IMR-90 (cell line): ENCODE measurements at regions not wholly inside any gene's neighbourhood (a gene's known extent, or its start where the extent isn't known, plus 50 kb on each side); places are given as distances from the start of the nearest gene placed in this dataset.

Experiments used
- ATAC-seq: fragments of 200-7000 bp; cut with Tn5 transposase; 2 replicates; pipeline ENCODE4 v1.9.1; 2020; ENCODE audit warnings: low read depth, mild to moderate bottlenecking, moderate library complexity
- BruUV-seq: library from RNA; stranded (reverse); fragments of 400-500 nt; replicated peaks from 2 replicates; lab custom pipeline; 2021; lab: Mats Ljungman, UMichigan
- CTCF ChIA-PET: fragments of 300-600 bp; formaldehyde crosslinking; extraction: SDS; loops from one replicate; lab custom pipeline; 2021; ENCODE audit warnings: antibody characterized with exemption; lab: Yijun Ruan, JAX
- POLR2A ChIA-PET: fragments of 300-600 bp; sonication (Branson Sonifier 250); formaldehyde crosslinking; loops from one replicate; lab custom pipeline; 2022; ENCODE audit warnings: antibody characterized with exemption; ENCODE audit not compliant: unreplicated experiment; lab: Charles Lee
- DNase-seq: peaks from one replicate; pipeline ENCODE4 v3.0.0; 2013
- H2AFZ ChIP-seq: replicated peaks from 2 replicates; pipeline ENCODE3; 2013; ENCODE audit warnings: low read length, mild to moderate bottlenecking; ENCODE audit not compliant: poor library complexity
- H2AK5ac ChIP-seq: 2 replicates; pipeline ENCODE4 v1.6.1; 2013; ENCODE audit warnings: low read depth, low read length, inconsistent platforms
- H2AK9ac ChIP-seq: replicated peaks from 2 replicates; pipeline ENCODE3; 2013; ENCODE audit warnings: mild to moderate bottlenecking, low read depth, low read length, moderate library complexity; ENCODE audit not compliant: poor library complexity
- H2BK120ac ChIP-seq: 2 replicates; pipeline ENCODE4 v1.6.1; 2013; ENCODE audit warnings: low read depth, low read length, inconsistent platforms
- H2BK15ac ChIP-seq: 3 replicates; pipeline ENCODE4 v1.6.1; 2013; ENCODE audit warnings: low read depth, low read length, inconsistent platforms
- H2BK20ac ChIP-seq: 2 replicates; pipeline ENCODE4 v1.6.1; 2013; ENCODE audit warnings: low read depth, mild to moderate bottlenecking, inconsistent platforms, low read length, moderate library complexity
- H2BK5ac ChIP-seq: 2 replicates; pipeline ENCODE4 v1.6.1; 2013; ENCODE audit warnings: mild to moderate bottlenecking, low read depth, low read length, inconsistent platforms; ENCODE audit not compliant: poor library complexity, severe bottlenecking
- H3K14ac ChIP-seq: replicated peaks from 2 replicates; pipeline ENCODE4 v1.6.1; 2013; ENCODE audit warnings: low read depth, low read length, inconsistent platforms
- H3K18ac ChIP-seq: 2 replicates; pipeline ENCODE4 v1.6.1; 2013; ENCODE audit warnings: low read depth, low read length, control low read depth
- H3K23ac ChIP-seq: 2 replicates; pipeline ENCODE4 v1.6.1; 2013; ENCODE audit warnings: low read depth, low read length, inconsistent platforms
- H3K27ac ChIP-seq: 2 replicates; pipeline ENCODE4 v1.5.1; 2013; ENCODE audit warnings: mild to moderate bottlenecking, control low read depth, low read length; ENCODE audit not compliant: insufficient read depth
- H3K27me3 ChIP-seq: 2 replicates; pipeline ENCODE4 v1.6.1; 2013; ENCODE audit warnings: low read length; ENCODE audit not compliant: control insufficient read depth, insufficient read depth
- H3K36me3 ChIP-seq: 2 replicates; pipeline ENCODE4 v1.6.1; 2013; ENCODE audit warnings: low read length, mixed read lengths; ENCODE audit not compliant: control insufficient read depth, insufficient read depth
- H3K4ac ChIP-seq: 2 replicates; pipeline ENCODE4 v1.6.1; 2013; ENCODE audit warnings: low read depth, low read length, inconsistent platforms
- H3K4me1 ChIP-seq: 2 replicates; pipeline ENCODE4 v1.6.1; 2013; ENCODE audit warnings: low read length, mixed read lengths; ENCODE audit not compliant: control insufficient read depth, insufficient read depth
- H3K4me2 ChIP-seq: 2 replicates; pipeline ENCODE4 v1.6.1; 2013; ENCODE audit warnings: low read depth, mild to moderate bottlenecking, control low read depth, low read length, moderate library complexity
- H3K4me3 ChIP-seq: 2 replicates; pipeline ENCODE4 v1.5.1; 2013; ENCODE audit warnings: low read depth, mild to moderate bottlenecking, control low read depth, low read length, moderate library complexity; ENCODE audit not compliant: insufficient read depth
- H3K56ac ChIP-seq: 2 replicates; pipeline ENCODE4 v1.6.1; 2013; ENCODE audit warnings: low read length, inconsistent platforms; ENCODE audit not compliant: insufficient read depth; ENCODE audit errors: extremely low read depth
- H3K79me1 ChIP-seq, 2 experiments: 2 replicates each; pipeline ENCODE4 v1.6.1; 2013; ENCODE audit warnings: low read length in 2 of 2, inconsistent platforms in 1 of 2, low read depth in 1 of 2
- H3K9ac ChIP-seq: 2 replicates; pipeline ENCODE4 v1.6.1; 2013; ENCODE audit warnings: low read depth, low read length, control low read depth
- H3K9me1 ChIP-seq: 2 replicates; pipeline ENCODE4 v1.6.1; 2013; ENCODE audit warnings: low read length, inconsistent platforms; ENCODE audit not compliant: insufficient read depth
- H3K9me3 ChIP-seq: 2 replicates; pipeline ENCODE4 v1.6.1; 2013; ENCODE audit warnings: low read length; ENCODE audit not compliant: control insufficient read depth, insufficient read depth
- H4K20me1 ChIP-seq: 2 replicates; pipeline ENCODE4 v1.6.1; 2013; ENCODE audit warnings: low read length, inconsistent platforms; ENCODE audit not compliant: insufficient read depth
- H4K5ac ChIP-seq: 2 replicates; pipeline ENCODE4 v1.6.1; 2013; ENCODE audit warnings: mild to moderate bottlenecking, low read depth, low read length, control low read depth
- H4K8ac ChIP-seq, 2 experiments: 2 replicates each; pipeline ENCODE4 v1.6.1; 2013; ENCODE audit warnings: low read depth in 2 of 2, low read length in 2 of 2, control low read depth in 1 of 2, inconsistent platforms in 1 of 2
- H4K91ac ChIP-seq: 2 replicates; pipeline ENCODE4 v1.6.1; 2013; ENCODE audit warnings: low read depth, low read length, inconsistent platforms; ENCODE audit not compliant: insufficient read depth
- BHLHE40 ChIP-seq: fragments of 150-350 bp; IDR thresholded peaks from 2 replicates; pipeline ENCODE4 v1.6.1; 2016; ENCODE audit warnings: mild to moderate bottlenecking, low read depth, low read length
- ELK1 ChIP-seq: fragments of 150-350 bp; IDR thresholded peaks from 2 replicates; pipeline ENCODE4 v1.6.1; 2016; ENCODE audit warnings: low read depth, mild to moderate bottlenecking, low read length, moderate library complexity, borderline replicate concordance
- MAZ ChIP-seq: IDR thresholded peaks from 2 replicates; pipeline ENCODE4 v1.6.1; 2012; ENCODE audit warnings: low read depth, mild to moderate bottlenecking, low read length, improper control_type of control experiment, moderate library complexity, borderline replicate concordance
- WGBS, 2 experiments: methylation state at CpG; one replicate each; pipeline versions ENCODE4 v1.1.5 to v1.1.7; 2013; ENCODE audit warnings: missing lambda C conversion rate in 2 of 2; ENCODE audit not compliant: insufficient read length in 1 of 2; ENCODE audit errors: extremely low coverage in 2 of 2; 5-methylcytosine and 5-hydroxymethylcytosine counted together
- dilution Hi-C: fragments of 300-500 bp; cut with HindIII; formaldehyde crosslinking; loops from one replicate; pipeline ENCODE4 v1.14.3; 2018; ENCODE audit warnings: low sequenced_read_pairs; ENCODE audit not compliant: unreplicated experiment
- in situ Hi-C: fragments of 300-500 bp; cut with MboI; formaldehyde crosslinking; loops from 3 replicates; pipeline ENCODE4 v1.14.3; 2019; ENCODE audit warnings: low sequenced_read_pairs, inconsistent platforms, mixed read lengths
- intact Hi-C: fragments of 100-400 bp; cut with micrococcal nuclease; formaldehyde crosslinking; loops from 2 replicates; pipeline ENCODE4 v1.10.0; 2022

- intact Hi-C loops (no loop called here), dilution Hi-C loops (no loop called here), in situ Hi-C loops (no loop called here)
- Histone ChIP-seq H4K8ac (no peak overlapping the region), H3K56ac (no peak overlapping the region), H3K4ac (no peak overlapping the region), H3K18ac (no peak overlapping the region), H3K4me1 (no peaks in the 10 kb centered on the region), H3K27ac (no peak overlapping the region), H3K4me2 (no peak overlapping the region), H3K36me3 (no peaks in the 10 kb centered on the region), H3K4me3 (no peak overlapping the region), H2BK5ac (no peak overlapping the region), H2AK5ac (no peak overlapping the region), H2BK15ac (no peak overlapping the region), H2AK9ac (no peak overlapping the region), H3K27me3 (no peaks in the 10 kb centered on the region), H2AFZ (no peak overlapping the region), H4K20me1 (no peaks in the 10 kb centered on the region), H3K23ac (no peak overlapping the region), H3K79me1 (no peaks in the 10 kb centered on the region), H4K91ac (no peak overlapping the region), H2BK120ac (no peak overlapping the region), H3K14ac (no peak overlapping the region), H3K9me1 (no peaks in the 10 kb centered on the region), H2BK20ac (no peak overlapping the region), H3K9ac (no peak overlapping the region), H3K9me3 (no peaks in the 10 kb centered on the region), H4K5ac (no peak overlapping the region)
- no TSS peak for BruUV-seq
- 37% methylated on average over 3 of the region's 21 CpGs; no CpG with 5 or more reads in 1 of the 2 experiments for WGBS, 2 experiments
- ChIA-PET POLR2A (no interaction called here), CTCF (no interaction called here)
- TF ChIP-seq MAZ (no peak), ELK1 (no peak), BHLHE40 (no peak)
- ATAC-seq: no peak
- DNase-seq: no peak
Measured at GRCh38 chr16:54585094-54585997, 298.8 kb upstream of the IRX3 start.
